MM.1S (cell line): ENCODE measurements at regions not wholly inside any gene's neighbourhood (a gene's known extent, or its start where the extent isn't known, plus 50 kb on each side); places are given as distances from the start of the nearest gene placed in this dataset.

ENCODE experiments used
- CTCF ChIP-seq: fragments of 300-600 bp; sonication (generic); IDR thresholded peaks from 2 replicates; pipeline ENCODE4 v1.5.1; 2016; ENCODE audit warnings: antibody characterized with exemption, low read length, mixed read lengths
- EZH2 ChIP-seq: fragments of 300-600 bp; sonication (generic); optimal IDR thresholded peaks from 2 replicates; pipeline ENCODE3; 2017; ENCODE audit warnings: low read depth, mild to moderate bottlenecking, antibody characterized with exemption, low read length, mixed read lengths

DNA sequence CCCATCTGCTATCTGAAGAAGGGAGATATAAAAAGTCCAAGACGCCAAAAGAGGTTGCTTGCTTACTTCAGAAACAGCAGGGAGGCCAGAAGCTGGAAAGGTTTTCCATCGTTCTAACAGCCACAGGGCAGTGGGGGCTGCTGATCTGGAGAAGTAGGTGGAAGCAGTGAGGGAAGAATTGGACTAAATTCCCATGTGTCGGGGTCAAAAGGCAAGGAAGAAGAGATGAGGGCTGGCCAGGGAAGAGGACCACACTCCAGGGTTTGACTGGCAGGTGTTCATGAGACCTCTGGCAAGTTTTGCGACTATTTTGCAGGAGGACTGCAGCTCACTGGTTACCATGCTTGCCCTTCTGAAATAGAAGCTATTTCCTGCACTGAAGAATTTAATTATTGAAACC is 91.0 kb downstream of the SCG2 start:
- TF ChIP-seq CTCF (no peak), EZH2 (no peak)
